OCI-LY1 (cell line): ENCODE measurements at regions not wholly inside any gene's neighbourhood (a gene's known extent, or its start where the extent isn't known, plus 50 kb on each side); places are given as distances from the start of the nearest gene placed in this dataset.

ENCODE experiments used
- EZH2 ChIP-seq: fragments of 200-600 bp; sonication (generic), shearing (Covaris generic); IDR thresholded peaks from 2 replicates; pipeline ENCODE4 v1.8.0; 2017; ENCODE audit warnings: borderline replicate concordance, mixed run types, mild to moderate bottlenecking, antibody characterized with exemption, low read length, moderate library complexity, mixed read lengths
- TF ChIP-seq, protein P1 (sequence below): fragments of 200-600 bp; sonication (generic), shearing (Covaris generic); IDR thresholded peaks from 2 replicates; pipeline ENCODE4 v1.5.1; 2017; ENCODE audit warnings: mild to moderate bottlenecking, antibody characterized with exemption, low read length, moderate library complexity, mixed read lengths

DNA sequence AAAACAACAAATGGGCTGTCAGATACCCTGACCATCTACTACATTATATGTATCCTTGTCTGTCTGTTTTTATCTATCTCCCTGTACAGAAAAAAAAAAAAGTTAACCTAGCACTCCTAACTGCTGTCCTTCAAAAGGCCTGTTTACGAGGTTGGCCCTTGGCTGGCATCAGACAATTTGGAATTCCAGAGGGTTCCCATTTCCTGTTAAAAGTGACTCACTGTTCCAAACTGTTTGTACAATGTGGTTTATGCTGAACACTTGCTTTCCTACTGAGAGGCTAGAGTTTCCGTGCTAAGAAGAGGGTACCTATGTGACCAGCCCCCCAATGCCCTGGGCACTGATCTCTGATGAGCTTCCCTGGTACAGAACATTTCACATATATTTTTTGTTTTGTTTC lies 65.9 kb upstream of the HMGXB4 start:
- TF ChIP-seq, protein P1, sequence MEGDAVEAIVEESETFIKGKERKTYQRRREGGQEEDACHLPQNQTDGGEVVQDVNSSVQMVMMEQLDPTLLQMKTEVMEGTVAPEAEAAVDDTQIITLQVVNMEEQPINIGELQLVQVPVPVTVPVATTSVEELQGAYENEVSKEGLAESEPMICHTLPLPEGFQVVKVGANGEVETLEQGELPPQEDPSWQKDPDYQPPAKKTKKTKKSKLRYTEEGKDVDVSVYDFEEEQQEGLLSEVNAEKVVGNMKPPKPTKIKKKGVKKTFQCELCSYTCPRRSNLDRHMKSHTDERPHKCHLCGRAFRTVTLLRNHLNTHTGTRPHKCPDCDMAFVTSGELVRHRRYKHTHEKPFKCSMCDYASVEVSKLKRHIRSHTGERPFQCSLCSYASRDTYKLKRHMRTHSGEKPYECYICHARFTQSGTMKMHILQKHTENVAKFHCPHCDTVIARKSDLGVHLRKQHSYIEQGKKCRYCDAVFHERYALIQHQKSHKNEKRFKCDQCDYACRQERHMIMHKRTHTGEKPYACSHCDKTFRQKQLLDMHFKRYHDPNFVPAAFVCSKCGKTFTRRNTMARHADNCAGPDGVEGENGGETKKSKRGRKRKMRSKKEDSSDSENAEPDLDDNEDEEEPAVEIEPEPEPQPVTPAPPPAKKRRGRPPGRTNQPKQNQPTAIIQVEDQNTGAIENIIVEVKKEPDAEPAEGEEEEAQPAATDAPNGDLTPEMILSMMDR: no peak
- TF ChIP-seq EZH2: no peak
